Ishikawa (cell line): ENCODE measurements at regions not wholly inside any gene's neighbourhood (a gene's known extent, or its start where the extent isn't known, plus 50 kb on each side); places are given as distances from the start of the nearest gene placed in this dataset.

Experiments used
- CEBPB ChIP-seq: IDR thresholded peaks from 2 replicates; pipeline ENCODE4 v1.6.1; 2012
- CREB1 ChIP-seq: IDR thresholded peaks from 2 replicates; pipeline ENCODE4 v1.6.1; 2012; ENCODE audit warnings: low read depth
- EGR1 ChIP-seq: IDR thresholded peaks from 2 replicates; pipeline ENCODE4 v1.6.1; 2012
- EP300 ChIP-seq: IDR thresholded peaks from 2 replicates; pipeline ENCODE4 v1.6.1; 2012; ENCODE audit warnings: borderline replicate concordance
- FOXM1 ChIP-seq: IDR thresholded peaks from 2 replicates; pipeline ENCODE4 v1.6.1; 2012; ENCODE audit warnings: low read depth, borderline replicate concordance
- NFIC ChIP-seq: IDR thresholded peaks from 2 replicates; pipeline ENCODE4 v1.6.1; 2012
- RAD21 ChIP-seq: IDR thresholded peaks from 2 replicates; pipeline ENCODE4 v1.6.1; 2012; ENCODE audit warnings: low read depth
- TAF1 ChIP-seq: IDR thresholded peaks from 2 replicates; pipeline ENCODE4 v1.6.1; 2012; ENCODE audit warnings: low read depth, mild to moderate bottlenecking
- TCF12 ChIP-seq: IDR thresholded peaks from 2 replicates; pipeline ENCODE4 v1.6.1; 2012; ENCODE audit warnings: low read depth
- TEAD4 ChIP-seq: IDR thresholded peaks from 2 replicates; pipeline ENCODE4 v1.6.1; 2012
- USF1 ChIP-seq: IDR thresholded peaks from 2 replicates; pipeline ENCODE4 v1.6.1; 2012
- YY1 ChIP-seq: IDR thresholded peaks from 2 replicates; pipeline ENCODE4 v1.6.1; 2012; ENCODE audit warnings: low read depth
- ZBTB7A ChIP-seq: IDR thresholded peaks from 2 replicates; pipeline ENCODE4 v1.6.1; 2012; ENCODE audit warnings: low read depth
- TF ChIP-seq, protein P1 (sequence below): IDR thresholded peaks from 2 replicates; pipeline ENCODE4 v1.6.1; 2012; ENCODE audit warnings: low read depth, mild to moderate bottlenecking
- TF ChIP-seq, protein P2 (sequence below): IDR thresholded peaks from 2 replicates; pipeline ENCODE4 v1.6.1; 2012

DNA sequence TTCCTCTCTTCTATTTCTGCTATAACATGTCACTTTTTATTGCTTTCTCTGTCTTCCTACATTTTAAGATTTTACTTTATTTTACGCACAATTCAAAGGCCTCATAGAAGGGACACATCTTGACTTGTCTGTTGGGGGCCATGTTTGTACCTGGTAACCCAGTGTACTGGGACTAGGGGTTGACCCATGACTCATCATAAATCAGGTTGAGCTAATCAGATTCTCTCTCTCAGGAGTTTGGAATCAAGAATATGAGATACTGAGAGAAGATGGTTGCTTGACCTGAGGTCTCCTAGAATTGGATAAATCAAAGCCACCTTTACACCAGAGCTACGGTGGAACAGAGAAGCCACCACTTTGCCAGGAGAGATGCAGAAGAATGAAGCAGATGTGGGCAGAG, 153.0 kb downstream of the UXS1 start:
- TF ChIP-seq USF1 (no peak), CREB1 (no peak), RAD21 (no peak), ZBTB7A (no peak), TCF12 (no peak), TEAD4 (no peak)
- TF ChIP-seq, protein P1, sequence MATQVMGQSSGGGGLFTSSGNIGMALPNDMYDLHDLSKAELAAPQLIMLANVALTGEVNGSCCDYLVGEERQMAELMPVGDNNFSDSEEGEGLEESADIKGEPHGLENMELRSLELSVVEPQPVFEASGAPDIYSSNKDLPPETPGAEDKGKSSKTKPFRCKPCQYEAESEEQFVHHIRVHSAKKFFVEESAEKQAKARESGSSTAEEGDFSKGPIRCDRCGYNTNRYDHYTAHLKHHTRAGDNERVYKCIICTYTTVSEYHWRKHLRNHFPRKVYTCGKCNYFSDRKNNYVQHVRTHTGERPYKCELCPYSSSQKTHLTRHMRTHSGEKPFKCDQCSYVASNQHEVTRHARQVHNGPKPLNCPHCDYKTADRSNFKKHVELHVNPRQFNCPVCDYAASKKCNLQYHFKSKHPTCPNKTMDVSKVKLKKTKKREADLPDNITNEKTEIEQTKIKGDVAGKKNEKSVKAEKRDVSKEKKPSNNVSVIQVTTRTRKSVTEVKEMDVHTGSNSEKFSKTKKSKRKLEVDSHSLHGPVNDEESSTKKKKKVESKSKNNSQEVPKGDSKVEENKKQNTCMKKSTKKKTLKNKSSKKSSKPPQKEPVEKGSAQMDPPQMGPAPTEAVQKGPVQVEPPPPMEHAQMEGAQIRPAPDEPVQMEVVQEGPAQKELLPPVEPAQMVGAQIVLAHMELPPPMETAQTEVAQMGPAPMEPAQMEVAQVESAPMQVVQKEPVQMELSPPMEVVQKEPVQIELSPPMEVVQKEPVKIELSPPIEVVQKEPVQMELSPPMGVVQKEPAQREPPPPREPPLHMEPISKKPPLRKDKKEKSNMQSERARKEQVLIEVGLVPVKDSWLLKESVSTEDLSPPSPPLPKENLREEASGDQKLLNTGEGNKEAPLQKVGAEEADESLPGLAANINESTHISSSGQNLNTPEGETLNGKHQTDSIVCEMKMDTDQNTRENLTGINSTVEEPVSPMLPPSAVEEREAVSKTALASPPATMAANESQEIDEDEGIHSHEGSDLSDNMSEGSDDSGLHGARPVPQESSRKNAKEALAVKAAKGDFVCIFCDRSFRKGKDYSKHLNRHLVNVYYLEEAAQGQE: no peak

DNA sequence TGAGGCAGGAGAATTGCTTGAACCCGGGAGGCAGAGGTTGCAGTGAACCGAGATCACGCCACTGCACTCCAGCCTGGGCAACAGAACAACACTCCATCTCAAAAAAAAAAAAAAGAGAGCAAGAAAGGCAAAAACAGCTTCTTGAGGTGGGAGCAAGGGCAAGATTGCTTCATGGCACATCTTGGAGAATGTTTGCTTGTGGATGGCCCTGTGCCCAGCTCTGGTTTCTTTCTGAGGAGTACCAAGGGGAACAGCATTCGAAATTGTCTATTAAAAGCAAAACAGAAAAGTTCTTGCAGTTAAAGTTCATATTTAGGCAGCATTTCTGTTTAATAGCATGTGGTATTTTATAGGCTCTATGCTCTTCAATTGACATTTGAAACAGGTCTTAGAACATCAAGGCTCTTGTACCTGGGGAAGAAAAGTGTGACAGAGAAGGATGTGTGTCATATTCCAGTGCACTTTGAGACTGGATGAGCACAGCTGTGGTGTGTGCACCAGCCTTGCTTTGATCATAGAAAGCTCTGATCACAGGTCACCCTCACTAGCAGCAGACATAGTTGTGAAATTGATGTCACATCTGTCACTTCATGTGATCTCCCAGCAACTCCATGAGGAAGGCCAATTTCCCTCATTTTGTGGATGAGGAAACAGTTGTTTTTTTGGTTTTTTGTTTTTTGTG, 154.3 kb downstream of the UXS1 start:
- no peak for TF ChIP-seq YY1
- no peak for TF ChIP-seq EGR1
- TF ChIP-seq RAD21: no peak
- no peak for TF ChIP-seq FOXM1
- TF ChIP-seq, protein P2, sequence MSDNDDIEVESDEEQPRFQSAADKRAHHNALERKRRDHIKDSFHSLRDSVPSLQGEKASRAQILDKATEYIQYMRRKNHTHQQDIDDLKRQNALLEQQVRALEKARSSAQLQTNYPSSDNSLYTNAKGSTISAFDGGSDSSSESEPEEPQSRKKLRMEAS: no peak
- no peak for TF ChIP-seq CEBPB
- no peak for TF ChIP-seq TEAD4
- TF ChIP-seq CREB1: no peak
- no peak for TF ChIP-seq USF1

- TF ChIP-seq, protein P2: no peak
- no peak for TF ChIP-seq TEAD4
- no peak for TF ChIP-seq NFIC
- no peak for TF ChIP-seq CREB1
- no peak for TF ChIP-seq USF1
- no peak for TF ChIP-seq TCF12
- TF ChIP-seq, protein P1: no peak
- TF ChIP-seq RAD21: no peak
- TF ChIP-seq EGR1: no peak
- no peak for TF ChIP-seq EP300
- TF ChIP-seq TAF1: no peak
- no peak for TF ChIP-seq CEBPB
- no peak for TF ChIP-seq YY1
- TF ChIP-seq ZBTB7A: no peak
- no peak for TF ChIP-seq FOXM1
Measured at GRCh38 chr2:106038601-106039375, 155.3 kb downstream of the UXS1 start.

DNA sequence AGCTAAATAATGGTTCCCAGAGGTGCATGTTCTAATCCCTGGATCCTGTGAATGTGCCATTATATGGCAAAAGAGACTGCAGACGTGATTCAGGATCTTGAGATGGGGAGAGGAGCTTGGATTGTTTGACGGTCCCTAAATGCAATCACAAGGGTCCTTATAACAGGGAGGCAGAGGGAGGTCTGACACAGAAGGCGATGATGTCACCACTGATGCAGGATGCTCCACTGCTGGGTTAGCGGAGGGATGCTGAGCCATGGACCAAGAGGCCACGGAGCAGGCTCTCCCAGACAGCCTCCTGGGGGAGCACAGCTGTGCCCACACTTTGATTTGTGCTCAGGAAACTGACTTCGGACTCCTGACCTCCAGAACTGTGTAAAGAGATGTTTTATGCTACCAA, 156.2 kb downstream of the UXS1 start:
- TF ChIP-seq ZBTB7A (no peak), USF1 (no peak), TCF12 (no peak), EGR1 (no peak), NFIC (no peak), FOXM1 (no peak), TEAD4 (no peak), YY1 (no peak), CREB1 (no peak), TAF1 (no peak), EP300 (no peak), CEBPB (no peak), RAD21 (no peak)
- TF ChIP-seq, protein P1: no peak
- TF ChIP-seq, protein P2: no peak
